ENCODE measurements at regions not wholly inside any gene's neighbourhood (a gene's known extent, or its start where the extent isn't known, plus 50 kb on each side); places are given as distances from the start of the nearest gene placed in this dataset.

DNA sequence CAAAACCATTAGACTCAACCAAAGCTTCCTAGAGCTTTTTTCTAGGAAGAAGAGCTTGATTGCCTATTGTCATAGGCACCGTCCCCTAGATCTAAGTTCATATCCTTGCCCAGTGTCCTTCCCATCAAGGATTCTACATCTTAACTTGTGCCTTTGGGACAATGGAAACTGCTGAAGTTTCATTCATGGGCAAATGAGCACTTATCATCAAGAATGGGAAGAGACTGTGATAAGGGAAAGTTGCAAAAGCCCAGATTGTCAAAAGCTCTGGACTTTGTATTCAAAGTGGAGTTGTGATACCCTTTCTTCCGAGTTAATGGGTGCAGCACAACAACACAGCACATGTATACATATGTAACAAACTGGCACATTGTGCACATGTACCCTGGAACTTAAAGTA lies 503.0 kb upstream of the KLHL29 start:
- DNase-seq (ENCODE audit: low read depth, low spot score): no peak
- H3K4me3 ChIP-seq (ENCODE audit: low read length): no peak overlapping the region

DNA sequence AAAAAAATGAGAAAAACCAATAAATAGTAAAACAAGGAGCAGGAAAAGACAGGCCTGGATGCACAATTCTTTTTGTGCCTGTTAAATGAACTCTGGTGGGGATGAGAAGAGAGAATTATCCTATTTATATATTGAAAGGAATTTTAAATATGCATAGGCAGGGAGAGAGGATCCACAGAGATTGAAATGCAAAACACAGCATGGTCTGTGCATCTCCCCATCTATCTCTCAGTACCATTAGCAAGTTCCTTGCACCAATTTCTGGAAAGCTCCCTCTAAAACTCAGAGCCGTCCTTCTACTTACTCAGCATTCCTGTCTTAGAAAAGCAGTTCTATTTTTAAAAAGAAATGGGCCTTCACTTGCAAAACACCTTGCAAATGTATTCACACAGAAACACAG lies 502.3 kb upstream of the KLHL29 start:
- H3K4me3 ChIP-seq (ENCODE audit: low read length): no peak overlapping the region
- no peak for DNase-seq (ENCODE audit: low read depth, low spot score)

DNA sequence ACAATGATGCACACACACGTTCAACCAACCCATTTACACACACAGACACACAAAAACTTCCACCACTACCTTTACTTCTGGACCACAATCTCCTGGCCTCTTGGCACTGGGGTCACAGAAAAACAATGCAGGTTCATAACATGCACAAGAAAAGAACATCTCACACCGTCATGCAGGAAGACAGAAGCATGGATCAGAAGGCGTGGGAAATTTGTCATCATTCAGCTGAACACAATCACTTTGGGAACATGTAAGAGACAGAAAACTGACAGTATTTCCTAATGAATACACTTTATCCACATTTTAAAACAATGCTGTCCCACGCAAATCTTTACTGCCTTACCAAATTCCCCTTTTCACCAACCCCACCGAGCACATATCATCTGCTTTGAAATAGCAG lies 501.9 kb upstream of the KLHL29 start:
- DNase-seq (ENCODE audit: low read depth, low spot score): no peak
- no peak overlapping the region for H3K4me3 ChIP-seq (ENCODE audit: low read length)

DNA sequence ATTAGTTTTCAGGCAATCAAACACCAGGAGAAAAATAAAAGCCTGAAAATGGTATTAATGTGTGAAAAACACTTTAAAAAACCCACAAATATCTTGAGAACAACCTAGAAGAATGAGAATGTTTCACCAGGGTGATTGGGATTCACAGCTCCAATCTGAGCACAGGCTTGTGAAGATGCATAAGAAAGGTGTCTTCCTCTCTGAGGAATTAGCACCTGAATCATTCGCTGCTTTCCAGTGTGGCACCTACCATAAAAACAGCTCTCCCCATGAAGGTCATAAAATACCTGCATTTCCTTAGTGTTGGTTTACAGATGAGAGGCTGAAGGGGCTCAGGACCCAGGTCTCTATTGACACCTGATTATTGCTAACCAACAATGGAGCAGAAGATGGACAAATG lies 499.7 kb upstream of the KLHL29 start:
- DNase-seq (ENCODE audit: low read depth, low spot score): no peak

DNA sequence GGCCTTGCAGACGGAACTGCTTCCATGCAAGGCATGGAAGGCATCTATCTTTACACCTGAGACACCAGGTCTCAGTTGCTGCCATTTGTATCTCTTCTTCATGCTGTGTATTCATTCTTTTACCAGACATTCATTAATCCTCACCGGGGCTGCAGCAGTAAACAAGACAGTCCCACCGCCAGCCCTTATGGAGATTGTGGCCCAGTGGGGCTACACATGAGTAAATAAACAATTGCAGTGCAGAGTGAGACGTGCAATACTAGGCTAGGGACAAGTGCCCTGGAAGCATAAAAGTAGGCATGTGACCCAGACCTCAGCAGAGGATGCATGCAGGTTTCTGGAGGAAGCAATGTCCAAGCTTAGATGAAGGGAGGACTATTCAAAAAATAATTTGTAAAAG lies 497.6 kb upstream of the KLHL29 start:
- DNase-seq (ENCODE audit: low read depth, low spot score): no peak
- no peak overlapping the region for H3K4me3 ChIP-seq (ENCODE audit: low read length)

More for the DNA sequence above, 499.7 kb upstream of the KLHL29 start:
- no peak overlapping the region for H3K4me3 ChIP-seq (ENCODE audit: low read length)

DNA sequence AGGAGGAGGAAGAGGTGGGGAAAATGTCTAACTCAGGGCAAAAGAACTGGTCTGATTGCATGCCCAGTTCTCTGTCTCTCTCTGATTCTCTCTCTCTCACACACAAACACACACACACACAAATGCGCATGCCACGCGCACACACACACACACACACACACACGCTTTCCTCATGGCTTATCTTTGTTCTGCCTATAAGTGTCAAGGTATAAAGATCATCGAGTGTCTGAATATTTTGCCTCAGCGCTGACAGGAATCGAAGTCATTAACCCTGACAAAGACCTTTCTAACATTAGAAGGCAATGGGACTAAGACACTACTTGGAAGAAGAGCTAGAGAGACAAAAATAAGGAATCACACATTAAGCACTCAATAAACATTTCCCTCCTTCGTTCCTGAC lies 497.1 kb upstream of the KLHL29 start:
- no peak overlapping the region for H3K4me3 ChIP-seq (ENCODE audit: low read length)
- no peak for DNase-seq (ENCODE audit: low read depth, low spot score)

DNA sequence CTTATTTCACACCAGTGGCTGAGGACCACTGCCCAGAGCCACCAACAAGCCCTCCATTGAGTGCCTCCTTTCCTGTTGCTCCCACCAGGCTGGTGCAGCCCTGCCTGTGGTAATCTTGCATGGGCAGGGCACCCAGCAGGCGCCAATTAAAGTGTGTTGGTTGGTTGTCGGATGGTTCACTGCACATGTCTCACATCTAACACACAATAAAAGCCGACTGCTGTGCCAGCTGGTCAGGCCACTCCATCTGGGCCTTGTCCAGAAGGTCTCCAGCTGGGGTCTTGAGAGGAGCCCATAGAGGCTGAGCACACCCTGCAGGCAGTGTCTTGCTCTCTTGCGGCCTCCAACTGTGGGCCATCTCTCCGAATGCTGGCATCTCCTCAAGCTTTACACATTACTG lies 494.8 kb upstream of the KLHL29 start:
- DNase-seq (ENCODE audit: low read depth, low spot score): no peak
- H3K4me3 ChIP-seq (ENCODE audit: low read length): no peak overlapping the region

DNA sequence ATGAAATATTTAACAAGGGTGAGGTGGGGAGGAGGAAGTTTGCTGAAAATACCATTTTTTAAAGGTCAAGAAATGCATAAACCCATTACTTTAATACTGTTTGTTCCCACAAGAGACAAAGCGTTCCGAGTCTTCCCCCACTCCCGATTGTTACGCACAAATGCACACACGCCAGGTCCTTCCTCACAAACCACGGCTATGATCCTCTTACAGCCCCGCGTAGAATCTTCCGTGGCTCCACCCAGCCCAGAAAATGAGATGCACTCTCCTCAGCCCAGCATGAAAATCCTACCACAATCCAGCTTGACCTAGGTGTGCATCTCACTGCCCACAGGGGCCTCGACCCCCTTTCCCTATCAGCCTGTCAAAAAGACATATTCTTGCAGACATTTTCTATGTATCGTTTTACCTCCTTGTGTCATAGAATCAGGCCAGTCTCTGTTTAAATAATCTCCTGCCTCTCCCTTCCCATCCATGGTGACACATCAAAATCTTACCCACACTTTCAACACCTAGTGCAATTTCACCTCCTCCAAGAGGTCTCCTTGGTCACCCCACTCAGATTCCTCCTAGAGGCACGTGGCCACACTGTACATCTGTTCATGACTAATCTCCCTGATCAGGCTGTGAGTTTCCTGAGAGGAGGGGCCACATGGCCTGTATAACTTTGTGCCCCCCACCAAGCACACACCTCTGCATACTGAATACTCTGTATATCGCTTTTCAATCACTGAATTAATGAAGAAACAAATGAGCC lies 491.0 kb upstream of the KLHL29 start:
- no peak overlapping the region for H3K4me3 ChIP-seq (ENCODE audit: low read length)
- no peak for DNase-seq (ENCODE audit: low read depth, low spot score)

DNA sequence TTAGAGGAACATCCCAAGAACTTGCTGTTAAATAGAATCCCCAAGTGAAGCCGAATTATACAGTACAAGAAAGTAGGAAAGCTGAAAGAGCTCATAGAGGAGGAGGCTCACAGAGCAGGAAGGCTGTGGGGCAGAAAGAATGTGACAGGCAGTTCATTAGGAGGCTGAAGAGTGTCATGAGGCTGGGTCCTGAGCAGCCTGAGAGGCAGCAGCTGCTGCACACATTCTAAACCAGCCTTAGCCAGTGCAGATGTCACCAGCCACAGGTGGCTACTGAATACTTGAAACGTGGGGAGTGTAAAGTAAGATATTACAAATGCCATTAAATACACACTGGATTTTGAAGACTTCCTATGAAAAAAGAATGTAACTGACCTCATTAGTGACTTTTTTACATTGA lies 490.2 kb upstream of the KLHL29 start:
- no peak overlapping the region for H3K4me3 ChIP-seq (ENCODE audit: low read length)
- DNase-seq (ENCODE audit: low read depth, low spot score): no peak

DNA sequence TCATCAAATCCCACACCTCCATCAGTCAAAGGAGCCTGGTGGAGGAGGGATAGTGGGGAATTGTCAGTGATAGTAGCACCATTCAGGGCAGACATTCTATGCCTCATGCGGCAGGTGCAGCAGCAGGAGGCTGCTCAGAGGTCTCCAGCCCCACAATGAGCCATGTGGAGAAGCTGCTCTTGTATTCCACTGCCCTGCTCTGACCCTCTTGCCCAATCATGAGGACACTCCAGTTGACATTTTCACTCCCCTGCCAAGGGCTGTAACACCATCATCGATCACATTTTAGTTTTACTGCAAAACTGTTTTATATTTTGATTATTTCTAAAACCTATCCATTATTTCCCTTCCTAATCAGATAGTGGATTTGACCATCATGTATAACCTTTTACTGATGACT lies 487.6 kb upstream of the KLHL29 start:
- DNase-seq (ENCODE audit: low read depth, low spot score): no peak
- H3K4me3 ChIP-seq (ENCODE audit: low read length): no peak overlapping the region

DNA sequence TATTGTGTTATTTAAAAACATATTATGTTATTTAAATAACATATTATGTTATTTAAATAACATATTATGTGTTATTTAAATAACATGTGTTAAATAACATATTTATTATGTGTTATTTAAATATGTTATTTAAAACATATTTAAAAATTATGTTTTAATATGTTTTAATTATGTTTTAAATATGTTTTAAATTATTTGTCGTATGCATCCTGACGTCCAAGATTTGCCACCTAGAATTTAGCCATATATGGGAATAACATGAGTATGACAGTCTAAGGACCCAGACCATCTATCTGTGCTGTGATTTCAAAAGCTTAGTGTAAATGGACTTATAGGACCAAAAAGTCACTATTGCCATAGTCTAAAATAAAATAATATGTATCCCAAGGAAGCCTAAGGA lies 484.3 kb upstream of the KLHL29 start:
- no peak overlapping the region for H3K4me3 ChIP-seq (ENCODE audit: low read length)
- DNase-seq (ENCODE audit: low read depth, low spot score): no peak

DNA sequence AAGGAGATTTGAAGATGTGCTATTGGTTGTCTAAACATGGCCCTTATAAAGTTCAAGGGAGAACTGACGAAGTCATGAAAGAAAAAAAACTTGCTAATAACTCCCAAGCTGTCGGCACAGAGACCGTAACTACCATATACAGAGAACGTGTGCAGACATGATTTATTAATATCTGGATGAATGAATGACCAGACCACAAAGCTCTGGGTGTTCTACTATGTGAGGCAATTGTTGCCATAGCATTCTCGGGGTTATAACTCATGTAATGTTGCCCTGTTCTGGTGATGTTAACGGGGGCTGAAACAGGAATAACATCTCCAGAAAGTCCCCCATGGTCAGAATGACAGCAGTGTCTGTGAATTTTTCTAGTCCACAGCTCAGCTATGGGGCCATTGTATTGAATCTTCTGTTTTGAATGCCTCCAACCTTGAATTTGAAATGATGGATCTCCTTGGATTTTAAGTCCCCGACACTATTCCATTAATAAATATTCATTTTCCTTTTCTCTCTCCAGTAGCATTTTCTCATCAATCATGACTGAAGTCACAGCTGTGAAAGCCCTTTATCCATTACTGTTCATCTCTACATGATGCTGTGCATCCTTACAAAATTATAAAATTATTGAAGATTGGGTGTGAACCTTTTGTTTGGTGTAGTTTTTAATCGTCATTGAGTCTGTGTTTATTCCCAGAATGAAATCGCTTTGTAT lies 483.4 kb upstream of the KLHL29 start:
- H3K4me3 ChIP-seq (ENCODE audit: low read length): no peak overlapping the region
- no peak for DNase-seq (ENCODE audit: low read depth, low spot score)

DNA sequence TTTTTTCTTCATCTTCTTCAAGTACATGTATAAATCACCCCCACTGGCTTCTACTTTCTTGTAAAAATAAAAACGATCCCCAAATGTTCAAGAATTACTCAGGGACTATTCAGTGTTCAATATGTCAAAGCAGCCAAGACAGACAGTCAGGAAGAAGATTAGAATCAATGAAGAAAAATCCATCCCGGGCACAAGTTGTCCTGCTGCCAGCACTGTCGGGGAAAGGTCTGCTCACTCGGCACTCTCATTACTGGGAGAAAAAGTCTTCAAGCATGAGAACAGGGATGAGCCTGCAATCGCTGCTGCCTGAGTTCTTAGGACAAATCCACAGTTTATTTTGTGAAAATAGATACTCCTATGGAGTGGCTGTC lies 482.8 kb upstream of the KLHL29 start:
- no peak for DNase-seq (ENCODE audit: low read depth, low spot score)
- no peak overlapping the region for H3K4me3 ChIP-seq (ENCODE audit: low read length)

DNA sequence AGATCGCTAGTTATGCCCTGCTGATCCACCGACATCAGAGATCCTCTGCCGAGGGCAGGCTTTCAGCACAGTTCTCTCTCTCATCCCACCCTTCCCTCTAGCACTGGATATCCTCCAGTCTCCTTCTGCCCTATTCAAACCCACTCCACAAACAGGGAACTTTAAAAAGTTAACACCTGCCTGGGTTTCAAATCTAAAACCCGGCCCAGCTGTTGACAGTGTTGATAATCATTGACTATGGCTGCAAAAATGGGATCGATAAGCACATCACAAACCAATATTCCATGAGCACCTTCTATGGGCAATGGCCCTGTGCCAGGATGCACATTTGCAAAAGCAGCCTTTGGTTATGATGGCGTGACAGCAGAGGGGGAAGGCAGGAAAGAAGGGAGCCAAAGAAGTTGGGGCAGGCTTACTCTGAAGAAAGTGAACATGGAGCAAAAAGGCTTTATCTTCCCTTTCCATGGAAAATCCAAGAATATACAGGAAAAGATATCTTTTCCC lies 482.3 kb upstream of the KLHL29 start:
- no peak for DNase-seq (ENCODE audit: low read depth, low spot score)

DNA sequence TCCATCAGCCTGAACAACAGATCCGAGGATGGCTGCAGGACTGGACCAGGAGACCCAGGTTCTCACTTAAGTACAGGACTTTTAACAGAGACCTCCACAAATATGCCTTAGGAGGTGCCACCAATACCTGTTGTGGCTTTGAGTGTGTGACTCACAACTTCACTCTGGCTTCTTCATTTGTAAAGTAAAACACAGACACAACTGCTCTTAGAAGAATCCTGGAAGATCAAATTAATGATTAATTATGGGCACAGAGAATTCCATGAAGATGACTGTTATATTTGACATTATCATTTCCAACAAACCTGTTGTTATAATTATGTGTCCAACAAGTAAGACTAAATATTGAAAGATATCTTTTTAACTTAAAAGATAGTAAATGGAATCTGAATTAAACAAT lies 481.4 kb upstream of the KLHL29 start:
- DNase-seq (ENCODE audit: low read depth, low spot score): no peak
- H3K4me3 ChIP-seq (ENCODE audit: low read length): no peak overlapping the region

More for the DNA sequence above, 482.3 kb upstream of the KLHL29 start:
- H3K4me3 ChIP-seq (ENCODE audit: low read length): no peak overlapping the region

DNA sequence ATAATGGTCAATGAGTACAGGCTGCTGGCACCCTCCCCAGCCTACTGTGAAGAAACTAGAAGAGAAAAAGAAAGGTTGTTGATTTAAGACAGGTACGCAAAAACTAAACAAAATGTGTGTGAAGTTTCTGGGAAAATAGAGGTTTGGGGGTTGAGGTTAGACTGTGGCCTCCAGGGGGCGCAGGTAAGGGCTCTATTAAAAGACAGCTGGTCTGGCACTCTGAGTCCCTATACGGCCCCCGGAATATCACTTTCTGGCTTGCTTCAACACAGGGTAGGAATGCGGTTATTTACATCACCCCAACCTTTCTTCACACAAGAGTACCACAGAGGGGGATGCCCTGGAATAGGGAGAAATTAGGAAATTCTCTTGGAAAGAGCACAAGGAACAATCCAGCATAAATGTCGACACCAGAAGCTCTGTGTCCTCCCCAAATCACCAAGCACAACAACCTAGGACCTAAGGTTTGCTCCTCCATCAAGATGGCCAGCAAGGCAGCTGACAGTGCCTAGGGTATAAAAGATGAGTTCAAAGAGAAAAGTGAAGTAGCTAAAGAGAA lies 480.8 kb upstream of the KLHL29 start:
- peak; percentile 17 for DNase-seq (ENCODE audit: low read depth, low spot score)
- H3K4me3 ChIP-seq (ENCODE audit: low read length): no peak overlapping the region

DNA sequence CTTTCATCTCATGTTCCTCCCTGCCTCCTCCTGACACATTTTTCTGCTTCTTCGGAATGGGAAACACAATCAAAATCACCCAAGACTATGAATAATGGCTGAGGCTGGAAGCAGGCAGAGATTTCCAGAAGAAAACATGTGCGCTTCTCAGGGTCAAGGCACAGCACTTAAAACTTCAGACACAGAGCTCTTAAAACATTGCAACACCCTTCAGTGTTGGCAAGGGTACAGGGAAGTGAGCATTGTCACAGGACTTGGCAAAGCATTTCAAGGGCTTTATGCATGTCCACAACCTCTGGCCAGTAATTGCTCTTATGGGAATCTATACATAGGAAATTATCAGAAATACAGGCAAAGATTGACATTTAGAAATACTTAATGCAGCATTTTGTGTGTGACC lies 477.6 kb upstream of the KLHL29 start:
- no peak for DNase-seq (ENCODE audit: low read depth, low spot score)
- no peak overlapping the region for H3K4me3 ChIP-seq (ENCODE audit: low read length)

DNA sequence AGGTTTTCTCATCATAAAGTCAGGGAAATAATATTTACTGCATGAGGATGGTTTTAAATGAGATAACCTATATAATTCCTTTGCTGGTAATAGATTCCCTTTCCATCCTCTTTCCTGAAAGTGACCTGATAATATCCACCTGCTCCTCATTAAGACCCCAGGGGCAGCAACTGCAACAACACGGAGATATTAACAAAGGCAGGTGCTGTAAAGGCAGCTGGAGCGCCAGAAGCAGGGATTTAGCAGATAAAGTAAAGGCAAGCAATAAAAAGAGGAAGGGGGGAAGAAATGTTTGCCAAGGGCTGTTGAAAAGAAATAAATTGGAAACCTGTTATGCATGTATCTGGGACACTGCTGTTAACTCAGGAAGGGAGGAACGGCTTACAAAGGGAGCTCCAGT lies 472.6 kb upstream of the KLHL29 start:
- H3K4me3 ChIP-seq (ENCODE audit: low read length): no peak overlapping the region
- DNase-seq (ENCODE audit: low read depth, low spot score): no peak

DNA sequence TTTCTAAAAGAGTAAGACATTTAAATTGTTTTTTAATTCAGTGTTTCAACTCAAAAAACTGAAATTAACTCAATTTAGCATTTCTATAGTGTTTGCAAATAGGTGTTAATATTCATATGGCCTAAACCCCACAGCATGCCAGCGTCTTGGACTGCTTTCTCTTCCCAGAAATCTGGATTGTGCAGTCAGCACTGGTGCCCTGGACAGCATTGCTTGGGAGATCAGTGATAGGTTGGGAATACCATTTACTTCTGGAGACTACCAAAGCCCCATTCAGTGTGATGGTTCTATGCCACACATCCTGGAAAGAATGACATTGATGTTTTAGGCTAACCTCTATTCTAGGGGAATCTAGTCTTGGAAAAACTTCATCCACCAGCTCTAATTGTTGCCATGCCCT lies 455.0 kb upstream of the KLHL29 start:
- no peak overlapping the region for H3K4me3 ChIP-seq (ENCODE audit: low read length)
- DNase-seq (ENCODE audit: low read depth, low spot score): no peak

DNA sequence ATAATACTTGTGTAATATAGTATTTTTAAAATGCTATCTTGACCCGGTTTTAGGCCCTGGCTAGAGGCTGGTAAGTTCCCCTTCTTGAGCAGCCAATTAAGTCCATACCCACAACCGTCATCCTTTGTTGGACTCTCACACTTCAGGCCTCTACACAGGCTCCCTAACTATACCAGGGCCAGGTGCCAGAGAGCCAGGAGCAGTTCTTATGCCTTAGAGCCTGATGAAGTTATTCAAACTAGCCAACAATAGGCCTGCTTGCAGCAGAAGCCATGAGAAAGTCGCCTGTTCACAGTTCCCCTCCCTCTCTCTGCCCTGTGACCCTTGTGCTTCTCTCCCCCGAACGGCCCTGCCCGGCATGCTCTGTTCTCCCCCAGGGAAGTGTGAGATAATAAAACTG lies 454.2 kb upstream of the KLHL29 start:
- H3K4me3 ChIP-seq (ENCODE audit: low read length): no peak overlapping the region
- DNase-seq (ENCODE audit: low read depth, low spot score): no peak

DNA sequence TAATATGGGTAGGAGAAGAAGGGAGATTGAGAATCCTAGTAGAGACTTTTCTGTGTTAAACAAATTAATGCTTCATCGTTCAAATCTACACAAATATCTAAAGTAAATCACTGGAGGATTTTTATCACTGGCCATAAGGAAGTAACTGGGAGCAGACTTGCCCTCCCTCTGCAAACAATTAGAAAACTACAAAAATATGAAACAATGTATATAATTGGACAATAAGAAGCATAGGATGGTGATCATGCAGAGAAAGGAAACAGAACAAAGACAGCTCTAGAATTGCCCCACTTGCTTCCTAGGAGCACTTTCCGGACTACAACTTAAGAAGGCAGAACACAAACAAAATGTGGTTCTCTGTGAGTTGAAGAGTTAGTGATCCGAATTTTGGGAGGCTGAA lies 452.7 kb upstream of the KLHL29 start:
- no peak overlapping the region for H3K4me3 ChIP-seq (ENCODE audit: low read length)
- no peak for DNase-seq (ENCODE audit: low read depth, low spot score)

Data from Jurkat, Clone E6-1 (cell line).